Trophoblast cell (in vitro differentiated cells and primary cell): ENCODE measurements at regions not wholly inside any gene's neighbourhood (a gene's known extent, or its start where the extent isn't known, plus 50 kb on each side); places are given as distances from the start of the nearest gene placed in this dataset.

ENCODE experiments used
- DNase-seq, 2 donors: peaks; one replicate each; pipeline ENCODE4 v3.0.0-alpha.2; 2016
- H2AFZ ChIP-seq: 2 replicates; pipeline ENCODE4 v1.6.1; 2013; ENCODE audit warnings: low read length, moderate library complexity, mild to moderate bottlenecking; ENCODE audit not compliant: insufficient read depth, poor library complexity
- H2AK5ac ChIP-seq: 2 replicates; pipeline ENCODE4 v1.6.1; 2013; ENCODE audit warnings: mild to moderate bottlenecking, low read length
- H2BK120ac ChIP-seq: 2 replicates; pipeline ENCODE4 v1.6.1; 2013; ENCODE audit warnings: low read length, mild to moderate bottlenecking, moderate library complexity; ENCODE audit not compliant: insufficient read depth, poor library complexity
- H2BK12ac ChIP-seq: 2 replicates; pipeline ENCODE4 v1.6.1; 2013; ENCODE audit warnings: mild to moderate bottlenecking, low read length, moderate library complexity
- H2BK5ac ChIP-seq: 2 replicates; pipeline ENCODE4 v1.6.1; 2013; ENCODE audit warnings: low read length, low read depth, moderate library complexity, mild to moderate bottlenecking; ENCODE audit not compliant: poor library complexity
- H3K14ac ChIP-seq: 2 replicates; pipeline ENCODE4 v1.6.1; 2013; ENCODE audit warnings: mild to moderate bottlenecking, low read length
- H3K18ac ChIP-seq: 2 replicates; pipeline ENCODE4 v1.6.1; 2013; ENCODE audit warnings: mild to moderate bottlenecking, low read length
- H3K23ac ChIP-seq: 2 replicates; pipeline ENCODE4 v1.6.1; 2013; ENCODE audit warnings: low read length
- H3K27ac ChIP-seq: 2 replicates; pipeline ENCODE4 v1.5.1; 2013; ENCODE audit warnings: low read depth, mild to moderate bottlenecking, inconsistent platforms, low read length, moderate library complexity
- H3K27me3 ChIP-seq: 2 replicates; pipeline ENCODE4 v1.6.1; 2013; ENCODE audit warnings: inconsistent platforms, mild to moderate bottlenecking, low read length, moderate library complexity; ENCODE audit not compliant: insufficient read depth
- H3K36me3 ChIP-seq, 2 experiments: 1 replicate in 1 of 2; 2 replicates in 1 of 2; pipeline ENCODE4 v1.6.1; 2013; ENCODE audit warnings: low read length in 2 of 2, mild to moderate bottlenecking in 2 of 2, moderate library complexity in 1 of 2; ENCODE audit not compliant: insufficient read depth in 2 of 2, control insufficient read depth in 1 of 2
- H3K4ac ChIP-seq: 2 replicates; pipeline ENCODE4 v1.6.1; 2013; ENCODE audit warnings: low read depth, mild to moderate bottlenecking, low read length, moderate library complexity
- H3K4me1 ChIP-seq, 2 experiments: 1 replicate in 1 of 2; 2 replicates in 1 of 2; pipeline ENCODE4 v1.6.1; 2013; ENCODE audit warnings: low read length in 2 of 2, mild to moderate bottlenecking in 2 of 2, moderate library complexity in 1 of 2; ENCODE audit not compliant: insufficient read depth in 2 of 2, control insufficient read depth in 1 of 2
- H3K4me2 ChIP-seq: 2 replicates; pipeline ENCODE4 v1.6.1; 2013; ENCODE audit warnings: inconsistent platforms, mild to moderate bottlenecking, low read length, moderate library complexity
- H3K4me3 ChIP-seq: 2 replicates; pipeline ENCODE4 v1.5.1; 2013; ENCODE audit warnings: mild to moderate bottlenecking, low read depth, low read length, inconsistent platforms
- H3K79me1 ChIP-seq: one replicate; pipeline ENCODE4 v1.6.1; 2013; ENCODE audit warnings: low read length
- H3K79me2 ChIP-seq: 2 replicates; pipeline ENCODE4 v1.6.1; 2013; ENCODE audit warnings: low read length, mild to moderate bottlenecking; ENCODE audit not compliant: control insufficient read depth, insufficient read depth, poor library complexity
- H3K9ac ChIP-seq: 2 replicates; pipeline ENCODE4 v1.6.1; 2013; ENCODE audit warnings: mild to moderate bottlenecking, low read length
- H3K9me3 ChIP-seq: 2 replicates; pipeline ENCODE4 v1.6.1; 2013; ENCODE audit warnings: low read depth, mild to moderate bottlenecking, control low read depth, inconsistent platforms, low read length; ENCODE audit not compliant: insufficient read depth
- H4K12ac ChIP-seq: 2 replicates; pipeline ENCODE4 v1.6.1; 2013; ENCODE audit warnings: low read depth, mild to moderate bottlenecking, low read length, moderate library complexity
- H4K8ac ChIP-seq: 2 replicates; pipeline ENCODE4 v1.6.1; 2013; ENCODE audit warnings: low read depth, mild to moderate bottlenecking, low read length, moderate library complexity
- H4K91ac ChIP-seq: one replicate; pipeline ENCODE4 v1.6.1; 2013; ENCODE audit warnings: low read depth, mild to moderate bottlenecking, low read length, moderate library complexity
- WGBS: extraction: QIAGEN DNeasy Blood & Tissue Kit; methylation state at CpG from one replicate; pipeline ENCODE4 v1.1.7; 2013; ENCODE audit warnings: missing lambda C conversion rate; ENCODE audit not compliant: insufficient read length, insufficient coverage; ENCODE audit errors: extremely low coverage; 5-methylcytosine and 5-hydroxymethylcytosine counted together

DNA sequence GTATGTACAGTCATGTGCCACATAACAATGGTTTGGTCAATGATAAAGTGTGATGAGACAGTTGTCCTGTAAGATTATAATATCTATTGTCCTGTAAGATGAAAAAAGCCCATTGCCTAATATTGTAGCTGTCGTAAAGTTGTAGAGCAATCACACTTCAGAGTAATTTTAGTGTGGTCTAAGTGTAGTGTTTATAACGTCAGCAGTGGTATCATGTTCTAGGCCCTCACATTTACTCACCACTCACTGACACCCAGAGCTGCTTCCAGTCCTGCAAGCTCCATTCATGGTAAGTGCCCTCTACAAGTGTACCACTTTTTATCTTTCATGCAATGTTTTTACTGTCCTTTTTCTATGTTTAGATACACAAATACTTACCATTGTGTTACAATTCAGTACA, 259.9 kb upstream of the RAB4A start:
- H3K4ac ChIP-seq = no peak overlapping the region
- H2BK5ac ChIP-seq = no peak overlapping the region
- H3K23ac ChIP-seq = no peak overlapping the region
- H4K91ac ChIP-seq = no peak overlapping the region
- no peak overlapping the region for H2AFZ ChIP-seq
- H3K18ac ChIP-seq = no peak overlapping the region
- H3K27me3 ChIP-seq = no peaks in the 10 kb centered on the region
- no peak overlapping the region for H3K4me3 ChIP-seq
- DNase-seq = no peak
- no peak overlapping the region for H3K9ac ChIP-seq
- H3K14ac ChIP-seq = no peak overlapping the region
- H2AK5ac ChIP-seq = no peak overlapping the region
- no peaks in the 10 kb centered on the region for H3K36me3 ChIP-seq
- H3K9me3 ChIP-seq = peaks cover 2% of the 10 kb centered on the region
- no peak overlapping the region for H4K8ac ChIP-seq
- H3K79me1 ChIP-seq = peaks cover 18% of the 10 kb centered on the region
- no CpG with 5 or more reads among the region's 2 CpGs for WGBS
- no peak overlapping the region for H2BK120ac ChIP-seq
- H3K4me2 ChIP-seq = no peak overlapping the region
- peaks cover 11 to 18% of the 10 kb centered on the region in 2 experiments for H3K4me1 ChIP-seq
- H3K27ac ChIP-seq = no peak overlapping the region
- no peak overlapping the region for H4K12ac ChIP-seq
- peaks cover 3% of the 10 kb centered on the region for H3K79me2 ChIP-seq
- no peak overlapping the region for H2BK12ac ChIP-seq

- Histone ChIP-seq H2BK5ac (no peak overlapping the region), H4K91ac (no peak overlapping the region), H2AK5ac (no peak overlapping the region), H3K4me3 (no peak overlapping the region), H3K9me3 (peaks cover 2% of the 10 kb centered on the region), H3K36me3 (no peaks in the 10 kb centered on the region), H4K8ac (no peak overlapping the region), H2BK12ac (no peak overlapping the region), H3K79me1 (peaks cover 5% of the 10 kb centered on the region), H2AFZ (no peak overlapping the region), H3K14ac (no peak overlapping the region), H3K18ac (no peak overlapping the region), H3K4ac (no peak overlapping the region), H3K27me3 (no peaks in the 10 kb centered on the region), H2BK120ac (no peak overlapping the region), H3K9ac (no peak overlapping the region), H3K27ac (no peak overlapping the region), H3K79me2 (no peaks in the 10 kb centered on the region), H3K4me1 (peaks cover 0 to 2% of the 10 kb centered on the region in 2 experiments), H3K4me2 (no peak overlapping the region), H4K12ac (no peak overlapping the region), H3K23ac (no peak overlapping the region)
- DNase-seq = no peak
- WGBS = no CpG with 5 or more reads among the region's 2 CpGs
These were observed 258.1 kb upstream of the RAB4A start for GRCh38 chr1:229012823-229013222.

DNA sequence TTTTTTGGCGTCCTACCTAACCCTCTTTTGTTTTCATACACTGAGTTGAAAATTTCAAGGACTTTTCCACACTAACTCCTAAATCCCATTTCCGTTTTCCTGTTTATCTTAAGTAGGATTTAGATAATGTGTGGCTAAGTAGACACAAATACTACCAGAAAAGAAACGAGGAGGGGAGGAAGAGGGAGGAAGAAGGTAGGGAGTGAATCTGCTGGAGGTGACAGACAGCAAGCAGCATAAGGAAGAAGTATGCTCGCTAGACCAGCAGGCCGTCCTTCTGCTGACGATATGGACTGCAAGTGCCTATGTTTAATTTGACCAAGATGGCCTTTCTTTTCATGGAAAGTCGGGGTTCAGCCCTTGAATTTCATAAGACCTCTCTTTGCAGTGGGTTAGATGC, 256.9 kb upstream of the RAB4A start:
- DNase-seq = no peak
- Histone ChIP-seq H4K12ac (no peak overlapping the region), H3K27ac (no peak overlapping the region), H3K4me2 (no peak overlapping the region), H3K4ac (no peak overlapping the region), H3K9me3 (peaks cover 2% of the 10 kb centered on the region), H3K79me1 (peaks cover 4% of the 10 kb centered on the region), H4K8ac (no peak overlapping the region), H3K23ac (no peak overlapping the region), H3K14ac (no peak overlapping the region), H2BK12ac (no peak overlapping the region), H3K4me3 (no peak overlapping the region), H2AK5ac (no peak overlapping the region), H3K4me1 (no peaks in the 10 kb centered on the region), H3K27me3 (no peaks in the 10 kb centered on the region), H2BK5ac (no peak overlapping the region), H3K9ac (no peak overlapping the region), H2BK120ac (no peak overlapping the region), H3K79me2 (no peaks in the 10 kb centered on the region), H4K91ac (no peak overlapping the region), H2AFZ (no peak overlapping the region), H3K18ac (no peak overlapping the region), H3K36me3 (no peaks in the 10 kb centered on the region)
- no CpG with 5 or more reads among the region's 7 CpGs for WGBS

GRCh38 chr1:229015806-229016205, 255.1 kb upstream of the RAB4A start:
- Histone ChIP-seq H2BK12ac (peak overlapping the region; percentile 62), H4K91ac (no peak overlapping the region), H3K23ac (no peak overlapping the region), H2AFZ (no peak overlapping the region), H3K79me2 (no peaks in the 10 kb centered on the region), H3K9me3 (peaks cover 2% of the 10 kb centered on the region), H4K12ac (no peak overlapping the region), H3K79me1 (peaks cover 4% of the 10 kb centered on the region), H3K27me3 (no peaks in the 10 kb centered on the region), H2BK120ac (no peak overlapping the region), H2BK5ac (no peak overlapping the region), H4K8ac (no peak overlapping the region), H3K4me3 (no peak overlapping the region), H3K9ac (no peak overlapping the region), H2AK5ac (no peak overlapping the region), H3K27ac (no peak overlapping the region), H3K4me1 (no peaks in the 10 kb centered on the region), H3K36me3 (no peaks in the 10 kb centered on the region), H3K14ac (no peak overlapping the region), H3K4me2 (no peak overlapping the region), H3K18ac (no peak overlapping the region), H3K4ac (no peak overlapping the region)
- no CpG with 5 or more reads among the region's 13 CpGs for WGBS
- DNase-seq = no peak
